ENCODE measurements at regions not wholly inside any gene's neighbourhood (a gene's known extent, or its start where the extent isn't known, plus 50 kb on each side); places are given as distances from the start of the nearest gene placed in this dataset.
"Not testable (repeated sequence)": the region's sequence is repeated elsewhere in the genome, so short reads cannot be mapped to it uniquely, and the experiment has no call there.

DNA sequence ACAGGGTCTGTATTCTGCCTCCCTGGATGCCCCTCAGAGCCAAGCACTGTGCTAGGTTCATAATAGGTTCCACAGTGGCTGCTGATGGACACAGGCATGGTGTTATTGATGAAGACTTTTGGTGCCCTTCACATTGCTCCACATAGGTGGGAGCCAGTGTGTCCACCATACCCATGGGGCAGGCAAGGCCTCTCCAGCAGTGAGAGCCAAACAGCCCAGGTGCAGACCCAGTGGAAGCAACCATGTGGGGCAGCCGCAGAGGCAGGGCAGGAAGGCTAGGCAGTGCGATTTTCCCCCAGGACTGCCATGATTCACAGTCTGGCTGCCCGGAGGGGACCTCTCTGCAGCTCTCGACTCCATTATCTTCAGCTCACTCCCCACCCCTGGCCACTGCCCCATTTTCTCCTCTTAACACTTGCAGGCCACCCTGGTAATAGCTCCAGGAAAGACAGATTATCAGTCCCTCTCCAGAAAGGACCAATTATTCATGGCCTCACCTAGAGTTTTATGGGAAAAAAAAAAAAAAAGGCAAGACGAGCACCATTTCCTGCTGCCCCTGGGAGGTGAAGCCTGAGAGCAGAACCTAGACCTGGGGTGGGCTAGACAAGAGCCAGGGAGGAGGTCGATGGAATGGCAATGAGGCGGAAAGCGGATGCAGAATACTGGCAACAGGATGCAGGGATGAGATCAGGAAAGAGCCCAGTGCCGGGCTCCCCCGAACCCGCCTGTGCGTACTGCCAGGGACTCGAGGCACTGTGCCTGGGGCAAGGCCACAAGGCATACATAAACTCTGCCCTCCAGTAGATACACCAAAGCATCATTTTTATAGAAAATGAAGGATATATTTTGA is 343.0 kb upstream of the NCAM1 start:
- no peak for DNase-seq (ENCODE audit: extremely low spot score)

DNA sequence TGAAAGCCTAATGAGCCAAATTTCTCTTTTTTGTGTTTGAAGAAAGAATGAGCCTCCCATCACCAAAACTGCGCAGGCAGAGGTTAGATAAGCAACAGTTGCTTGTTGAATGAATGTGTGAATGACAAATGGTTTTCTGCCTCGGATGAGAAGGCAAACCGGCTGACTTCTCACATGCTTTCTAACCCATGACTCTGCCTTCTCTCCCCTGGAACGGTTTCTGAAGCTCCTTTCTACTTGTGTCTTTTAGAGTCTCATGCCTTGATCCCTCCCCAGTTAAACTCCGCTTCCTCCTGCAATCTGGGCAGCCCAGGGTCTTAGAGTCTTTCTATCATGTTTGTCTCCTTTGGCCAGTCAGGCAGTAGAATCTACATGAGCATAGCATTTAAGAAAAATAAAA is 342.1 kb upstream of the NCAM1 start:
- POLR2A ChIA-PET, result no interaction called here
- CTCF ChIA-PET, result no interaction called here
- no peak for DNase-seq (ENCODE audit: extremely low spot score)
- TF ChIP-seq HDGF (IDR thresholded peaks at IDR 0.05; ENCODE audit: borderline replicate concordance) (no peak), BHLHE40 (IDR thresholded peaks at IDR 0.05; ENCODE audit: borderline replicate concordance) (no peak), FOXM1 (IDR thresholded peaks at IDR 0.05; ENCODE audit: borderline replicate concordance) (no peak), ELF4 (IDR thresholded peaks at IDR 0.05) (no peak), ZNF384 (IDR thresholded peaks at IDR 0.05) (no peak), SUZ12 (IDR thresholded peaks at IDR 0.05) (no peak), LEF1 (IDR thresholded peaks at IDR 0.05; ENCODE audit: borderline replicate concordance) (no peak), FOXA1 (IDR thresholded peaks at IDR 0.05) (no peak), SP1 (IDR thresholded peaks at IDR 0.05) (no peak)
- TF ChIP-seq, protein P1, sequence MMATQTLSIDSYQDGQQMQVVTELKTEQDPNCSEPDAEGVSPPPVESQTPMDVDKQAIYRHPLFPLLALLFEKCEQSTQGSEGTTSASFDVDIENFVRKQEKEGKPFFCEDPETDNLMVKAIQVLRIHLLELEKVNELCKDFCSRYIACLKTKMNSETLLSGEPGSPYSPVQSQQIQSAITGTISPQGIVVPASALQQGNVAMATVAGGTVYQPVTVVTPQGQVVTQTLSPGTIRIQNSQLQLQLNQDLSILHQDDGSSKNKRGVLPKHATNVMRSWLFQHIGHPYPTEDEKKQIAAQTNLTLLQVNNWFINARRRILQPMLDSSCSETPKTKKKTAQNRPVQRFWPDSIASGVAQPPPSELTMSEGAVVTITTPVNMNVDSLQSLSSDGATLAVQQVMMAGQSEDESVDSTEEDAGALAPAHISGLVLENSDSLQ (IDR thresholded peaks at IDR 0.05), result no peak

More for the DNA sequence above, 343.0 kb upstream of the NCAM1 start:
- ChIA-PET POLR2A (no interaction called here), CTCF (no interaction called here)
- TF ChIP-seq SUZ12 (IDR thresholded peaks at IDR 0.05) (no peak), FOXM1 (IDR thresholded peaks at IDR 0.05; ENCODE audit: borderline replicate concordance) (no peak), ARNT (IDR thresholded peaks at IDR 0.05) (no peak), HDGF (IDR thresholded peaks at IDR 0.05; ENCODE audit: borderline replicate concordance) (no peak), FOXK2 (IDR thresholded peaks at IDR 0.05) (no peak), SP1 (IDR thresholded peaks at IDR 0.05) (no peak), NFRKB (IDR thresholded peaks at IDR 0.05) (no peak), BHLHE40 (IDR thresholded peaks at IDR 0.05; ENCODE audit: borderline replicate concordance) (no peak), TARDBP (IDR thresholded peaks at IDR 0.05) (no peak), ZNF384 (IDR thresholded peaks at IDR 0.05) (no peak), L3MBTL2 (conservative IDR thresholded peaks at IDR 0.05) (no peak), ELF4 (IDR thresholded peaks at IDR 0.05) (no peak)
- TF ChIP-seq, protein P1 (IDR thresholded peaks at IDR 0.05), result no peak

DNA sequence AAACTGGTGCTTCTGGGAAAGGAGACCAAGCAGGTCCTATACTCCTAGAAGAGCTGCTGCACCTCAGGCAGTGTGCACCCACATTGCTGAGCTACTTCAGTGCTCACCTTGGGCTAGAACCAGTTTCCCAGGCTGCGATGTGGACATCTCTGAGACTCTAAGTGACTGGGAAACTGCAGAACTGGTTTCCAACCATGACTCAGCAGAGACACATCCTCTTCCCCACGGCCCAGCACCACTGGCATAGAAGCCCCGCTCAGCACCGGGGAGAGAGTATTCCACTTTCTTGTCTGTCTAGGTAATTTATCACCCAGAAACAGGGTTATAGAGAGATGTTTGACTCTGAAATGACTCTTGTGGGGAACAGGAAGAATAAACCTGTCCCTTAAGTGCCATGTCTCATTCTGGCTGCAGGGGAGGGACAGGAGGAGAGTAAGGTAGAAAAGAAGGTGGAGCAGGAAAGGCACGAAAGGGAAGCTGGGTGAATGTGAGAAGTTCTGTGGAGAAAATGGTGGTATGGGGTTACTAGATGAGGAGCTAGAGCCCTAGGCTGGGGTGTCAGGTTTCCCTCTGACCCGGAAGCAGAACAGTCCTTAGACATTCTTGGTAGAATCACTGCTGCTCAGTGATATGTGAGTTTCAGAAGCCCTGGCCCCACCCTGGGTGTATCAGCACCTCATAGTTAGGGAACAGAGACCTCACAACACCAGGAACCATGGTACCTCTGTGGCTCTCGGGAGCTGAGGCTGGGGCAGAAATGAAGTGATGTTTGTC is 340.4 kb upstream of the NCAM1 start:
- no peak for DNase-seq (ENCODE audit: extremely low spot score)
- ChIA-PET POLR2A (no interaction called here), CTCF (no interaction called here)
- TF ChIP-seq CTBP1 (IDR thresholded peaks at IDR 0.05; ENCODE audit: borderline replicate concordance) (no peak), FOXA1 (IDR thresholded peaks at IDR 0.05) (no peak), SP1 (IDR thresholded peaks at IDR 0.05) (no peak), NFRKB (IDR thresholded peaks at IDR 0.05) (no peak), SUZ12 (IDR thresholded peaks at IDR 0.05) (no peak), ELF4 (IDR thresholded peaks at IDR 0.05) (no peak), ARNT (IDR thresholded peaks at IDR 0.05) (no peak), FOXK2 (IDR thresholded peaks at IDR 0.05) (no peak), LEF1 (IDR thresholded peaks at IDR 0.05; ENCODE audit: borderline replicate concordance) (no peak)
- TF ChIP-seq, protein P1 (IDR thresholded peaks at IDR 0.05), result no peak

DNA sequence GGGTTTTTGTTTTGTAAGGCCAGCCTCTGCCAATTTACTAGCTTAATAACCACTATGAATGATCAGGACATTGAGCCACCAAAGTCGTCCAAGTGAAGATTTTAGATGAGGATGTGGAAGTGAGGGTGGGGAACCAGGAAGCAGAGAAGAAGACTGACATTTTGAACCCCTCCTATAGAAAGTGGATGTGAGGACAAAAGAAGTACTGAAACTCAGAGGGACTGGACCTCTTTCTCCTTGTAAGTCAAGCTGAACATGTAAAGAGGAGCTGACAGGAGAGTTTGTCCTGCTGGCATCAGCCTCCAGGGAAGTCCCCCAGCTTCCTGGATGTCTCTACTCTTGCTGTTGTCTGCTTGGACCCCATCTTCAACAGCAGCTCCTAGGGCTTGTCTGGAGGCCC is 338.2 kb upstream of the NCAM1 start:
- CTCF ChIA-PET, result no interaction called here
- TF ChIP-seq L3MBTL2 (conservative IDR thresholded peaks at IDR 0.05) (no peak), NFRKB (IDR thresholded peaks at IDR 0.05) (no peak), SP1 (IDR thresholded peaks at IDR 0.05) (no peak), ELF4 (IDR thresholded peaks at IDR 0.05) (no peak), LEF1 (IDR thresholded peaks at IDR 0.05; ENCODE audit: borderline replicate concordance) (no peak), HDGF (IDR thresholded peaks at IDR 0.05; ENCODE audit: borderline replicate concordance) (no peak), SUZ12 (IDR thresholded peaks at IDR 0.05) (no peak), FOXA1 (IDR thresholded peaks at IDR 0.05) (no peak), ARNT (IDR thresholded peaks at IDR 0.05) (no peak)
- TF ChIP-seq, protein P1 (IDR thresholded peaks at IDR 0.05), result no peak
- no peak for DNase-seq (ENCODE audit: extremely low spot score)
- POLR2A ChIA-PET, result no interaction called here

DNA sequence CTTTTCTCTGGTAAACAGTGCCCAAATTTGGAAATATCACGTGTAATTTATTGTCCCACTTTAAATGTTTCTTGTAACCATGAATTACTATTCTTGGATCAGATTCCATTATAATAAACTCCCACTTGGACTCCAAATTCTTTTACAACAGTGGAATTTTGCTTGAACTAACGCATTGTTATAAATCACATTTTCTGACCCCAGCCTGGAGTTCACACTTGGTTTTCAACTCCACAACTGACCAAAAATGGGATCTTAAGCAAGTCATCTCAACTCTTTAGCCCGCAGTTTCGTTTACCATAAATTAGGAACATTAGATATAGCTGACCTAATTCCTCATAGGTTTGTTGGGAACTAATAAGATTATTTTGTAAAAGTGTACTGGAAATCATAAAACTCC is 336.8 kb upstream of the NCAM1 start:
- ChIA-PET CTCF (no interaction called here), POLR2A (no interaction called here)
- no peak for DNase-seq (ENCODE audit: extremely low spot score)
- TF ChIP-seq CTBP1 (IDR thresholded peaks at IDR 0.05; ENCODE audit: borderline replicate concordance) (no peak), FOXA1 (IDR thresholded peaks at IDR 0.05) (no peak), L3MBTL2 (conservative IDR thresholded peaks at IDR 0.05) (no peak), FOXM1 (IDR thresholded peaks at IDR 0.05; ENCODE audit: borderline replicate concordance) (no peak), ZNF384 (IDR thresholded peaks at IDR 0.05) (no peak), SUZ12 (IDR thresholded peaks at IDR 0.05) (no peak), FOXK2 (IDR thresholded peaks at IDR 0.05) (no peak), TARDBP (IDR thresholded peaks at IDR 0.05) (no peak)

DNA sequence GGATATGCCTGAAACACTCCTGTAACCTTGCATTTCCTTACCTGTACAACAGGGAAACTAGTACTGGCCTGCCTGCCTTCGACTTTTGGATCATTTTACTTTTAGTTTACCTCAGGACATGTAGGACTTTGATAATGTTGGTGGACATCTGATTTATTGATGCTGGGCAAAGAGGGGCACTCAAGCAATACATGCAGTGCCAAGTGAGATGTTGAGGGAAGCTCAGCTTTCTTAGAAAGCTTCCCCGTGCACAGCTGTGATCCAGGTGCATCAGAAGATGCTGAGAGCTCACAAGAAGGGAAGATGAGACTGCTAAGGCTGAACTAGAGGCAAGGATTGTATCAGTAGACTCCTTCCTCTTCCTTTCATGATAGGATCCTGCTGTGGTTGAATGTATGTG is 336.2 kb upstream of the NCAM1 start:
- DNase-seq (ENCODE audit: extremely low spot score); CTCF ChIA-PET; POLR2A ChIA-PET: not testable (repeated sequence)
